OCI-LY1 (cell line): ENCODE measurements at regions not wholly inside any gene's neighbourhood (a gene's known extent, or its start where the extent isn't known, plus 50 kb on each side); places are given as distances from the start of the nearest gene placed in this dataset.

Source experiments
- EZH2 ChIP-seq: fragments of 200-600 bp; sonication (generic), shearing (Covaris generic); IDR thresholded peaks from 2 replicates; pipeline ENCODE4 v1.8.0; 2017; ENCODE audit warnings: borderline replicate concordance, mixed run types, mild to moderate bottlenecking, antibody characterized with exemption, low read length, moderate library complexity, mixed read lengths
- TF ChIP-seq, protein P1 (sequence below): fragments of 200-600 bp; sonication (generic), shearing (Covaris generic); IDR thresholded peaks from 2 replicates; pipeline ENCODE4 v1.5.1; 2017; ENCODE audit warnings: mild to moderate bottlenecking, antibody characterized with exemption, low read length, moderate library complexity, mixed read lengths

GRCh38 chr2:192278701-192279100 lies 84.0 kb upstream of the TMEFF2 start:
- no peak for TF ChIP-seq EZH2
- TF ChIP-seq, protein P1, sequence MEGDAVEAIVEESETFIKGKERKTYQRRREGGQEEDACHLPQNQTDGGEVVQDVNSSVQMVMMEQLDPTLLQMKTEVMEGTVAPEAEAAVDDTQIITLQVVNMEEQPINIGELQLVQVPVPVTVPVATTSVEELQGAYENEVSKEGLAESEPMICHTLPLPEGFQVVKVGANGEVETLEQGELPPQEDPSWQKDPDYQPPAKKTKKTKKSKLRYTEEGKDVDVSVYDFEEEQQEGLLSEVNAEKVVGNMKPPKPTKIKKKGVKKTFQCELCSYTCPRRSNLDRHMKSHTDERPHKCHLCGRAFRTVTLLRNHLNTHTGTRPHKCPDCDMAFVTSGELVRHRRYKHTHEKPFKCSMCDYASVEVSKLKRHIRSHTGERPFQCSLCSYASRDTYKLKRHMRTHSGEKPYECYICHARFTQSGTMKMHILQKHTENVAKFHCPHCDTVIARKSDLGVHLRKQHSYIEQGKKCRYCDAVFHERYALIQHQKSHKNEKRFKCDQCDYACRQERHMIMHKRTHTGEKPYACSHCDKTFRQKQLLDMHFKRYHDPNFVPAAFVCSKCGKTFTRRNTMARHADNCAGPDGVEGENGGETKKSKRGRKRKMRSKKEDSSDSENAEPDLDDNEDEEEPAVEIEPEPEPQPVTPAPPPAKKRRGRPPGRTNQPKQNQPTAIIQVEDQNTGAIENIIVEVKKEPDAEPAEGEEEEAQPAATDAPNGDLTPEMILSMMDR, result no peak
